GM10248 (cell line): ENCODE measurements at regions not wholly inside any gene's neighbourhood (a gene's known extent, or its start where the extent isn't known, plus 50 kb on each side); places are given as distances from the start of the nearest gene placed in this dataset.

Experiments used
- CTCF ChIA-PET: fragments of 300-600 bp; sonication (Branson Sonifier 250); formaldehyde crosslinking; extraction: SDS; loops from one replicate; lab custom pipeline; 2021; ENCODE audit warnings: antibody characterized with exemption; lab: Yijun Ruan, JAX
- POLR2A ChIA-PET: fragments of 350-650 bp; sonication (Branson Sonifier 250); formaldehyde crosslinking; extraction: SDS; loops from one replicate; lab custom pipeline; 2020; ENCODE audit warnings: antibody characterized with exemption; lab: Yijun Ruan, JAX
- DNase-seq: peaks from one replicate; pipeline ENCODE4 v3.0.0; 2012; ENCODE audit errors: extremely low spot score
- TF ChIP-seq, protein P1 (sequence below): IDR thresholded peaks from 2 replicates; pipeline ENCODE4 v1.5.1; 2012; ENCODE audit warnings: mild to moderate bottlenecking, low read depth; ENCODE audit errors: extremely low read depth, missing control alignments, control extremely low read depth

DNA sequence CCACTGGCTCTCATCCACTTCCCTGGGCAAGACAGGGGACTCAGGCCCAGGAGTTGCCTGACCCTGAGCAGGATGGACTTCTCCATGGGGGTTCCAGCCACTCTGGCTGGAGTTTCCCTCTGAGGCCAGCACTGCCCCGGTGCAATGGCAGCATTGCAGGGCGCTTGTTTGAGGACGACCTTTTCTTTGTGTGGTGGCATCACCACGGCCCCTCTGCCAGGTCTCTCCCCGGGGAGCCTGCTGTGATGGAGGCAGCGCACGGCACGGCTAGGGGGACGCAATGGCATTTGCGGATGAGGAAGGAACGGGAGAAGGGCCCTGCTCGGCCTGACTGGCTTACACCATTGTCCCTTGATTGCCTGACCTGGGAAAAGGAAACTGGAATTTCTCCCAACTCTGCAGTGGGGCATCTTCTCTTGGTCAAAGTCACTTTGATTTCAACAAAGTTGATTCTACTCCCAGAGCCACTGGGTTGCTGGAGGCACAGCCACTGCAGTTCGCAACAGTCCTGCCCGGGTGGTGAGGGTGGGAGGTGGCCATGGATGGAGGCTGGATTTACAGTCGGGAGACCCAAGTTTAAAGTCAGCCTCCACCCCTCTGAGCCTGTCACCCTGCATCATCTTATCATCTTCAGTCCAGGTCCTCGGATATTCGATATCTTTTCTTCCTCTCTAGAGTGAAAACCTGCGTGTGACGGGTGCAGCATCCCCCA is 82.9 kb upstream of the ZNF469 start:
- POLR2A ChIA-PET, result no interaction called here
- no peak for DNase-seq
- CTCF ChIA-PET, result no interaction called here
- TF ChIP-seq, protein P1, sequence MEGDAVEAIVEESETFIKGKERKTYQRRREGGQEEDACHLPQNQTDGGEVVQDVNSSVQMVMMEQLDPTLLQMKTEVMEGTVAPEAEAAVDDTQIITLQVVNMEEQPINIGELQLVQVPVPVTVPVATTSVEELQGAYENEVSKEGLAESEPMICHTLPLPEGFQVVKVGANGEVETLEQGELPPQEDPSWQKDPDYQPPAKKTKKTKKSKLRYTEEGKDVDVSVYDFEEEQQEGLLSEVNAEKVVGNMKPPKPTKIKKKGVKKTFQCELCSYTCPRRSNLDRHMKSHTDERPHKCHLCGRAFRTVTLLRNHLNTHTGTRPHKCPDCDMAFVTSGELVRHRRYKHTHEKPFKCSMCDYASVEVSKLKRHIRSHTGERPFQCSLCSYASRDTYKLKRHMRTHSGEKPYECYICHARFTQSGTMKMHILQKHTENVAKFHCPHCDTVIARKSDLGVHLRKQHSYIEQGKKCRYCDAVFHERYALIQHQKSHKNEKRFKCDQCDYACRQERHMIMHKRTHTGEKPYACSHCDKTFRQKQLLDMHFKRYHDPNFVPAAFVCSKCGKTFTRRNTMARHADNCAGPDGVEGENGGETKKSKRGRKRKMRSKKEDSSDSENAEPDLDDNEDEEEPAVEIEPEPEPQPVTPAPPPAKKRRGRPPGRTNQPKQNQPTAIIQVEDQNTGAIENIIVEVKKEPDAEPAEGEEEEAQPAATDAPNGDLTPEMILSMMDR, result no peak

DNA sequence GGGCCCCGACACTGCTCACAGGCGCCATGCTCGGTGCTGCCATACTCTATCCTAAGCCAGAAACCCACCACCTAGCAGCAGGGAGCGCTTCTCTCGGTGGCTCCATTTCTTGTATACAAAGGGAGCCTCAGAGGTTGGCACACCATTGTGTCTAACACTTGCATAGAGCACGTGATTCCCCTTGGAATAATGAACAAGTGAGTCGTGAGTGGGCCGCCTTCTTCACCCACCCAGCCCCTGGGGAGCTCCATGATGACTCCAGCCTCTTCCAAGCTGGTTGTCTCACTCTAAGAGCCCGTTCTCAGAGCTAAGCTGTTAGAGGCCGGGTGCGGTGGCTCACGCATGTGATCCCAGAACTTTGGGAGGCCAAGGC is 82.3 kb upstream of the ZNF469 start:
- DNase-seq, result no peak
- TF ChIP-seq, protein P1, result no peak
- ChIA-PET CTCF (no interaction called here), POLR2A (no interaction called here)

DNA sequence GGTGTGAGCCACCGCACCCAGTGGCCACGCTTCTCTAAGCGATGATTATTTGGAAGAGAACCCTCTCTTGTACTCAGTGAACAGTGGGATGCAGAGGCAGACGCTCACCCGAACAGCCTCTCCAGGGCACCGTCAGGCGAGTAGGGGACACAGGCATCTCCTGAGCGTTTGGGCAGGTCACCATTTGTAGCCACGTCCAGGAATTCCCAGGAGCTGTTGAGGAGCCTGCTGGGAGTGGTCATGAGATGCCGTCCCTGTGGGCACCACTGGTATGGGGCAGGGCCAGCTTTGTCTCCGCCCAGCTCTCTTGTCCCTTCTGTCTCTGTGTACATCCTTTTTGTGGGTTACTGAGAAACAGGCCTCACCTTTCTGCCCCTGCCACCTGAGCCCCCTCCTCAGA is 81.3 kb upstream of the ZNF469 start:
- no peak for DNase-seq
- TF ChIP-seq, protein P1, result no peak
- ChIA-PET CTCF (no interaction called here), POLR2A (no interaction called here)

DNA sequence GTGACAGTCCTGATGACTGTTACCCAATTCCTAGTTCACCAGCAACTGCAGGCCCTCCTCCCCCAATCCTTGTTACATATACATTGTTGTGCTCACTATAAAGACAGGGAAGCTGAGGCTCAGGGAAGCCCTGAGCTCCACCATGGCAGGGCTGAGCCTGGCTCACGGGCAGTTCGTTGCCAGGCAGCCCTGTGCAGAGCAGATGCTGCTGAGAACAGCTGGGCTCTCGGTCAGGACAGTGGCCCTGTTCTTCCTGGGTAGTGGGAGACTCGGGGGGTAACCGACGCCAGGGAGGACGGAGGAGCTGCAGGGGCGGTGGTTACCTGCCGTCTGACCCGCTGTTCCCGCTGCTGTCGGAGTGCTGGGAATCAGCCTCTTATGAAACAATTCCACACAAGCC is 80.9 kb upstream of the ZNF469 start:
- no peak for DNase-seq
- POLR2A ChIA-PET, result no interaction called here
- TF ChIP-seq, protein P1, result no peak
- CTCF ChIA-PET, result no interaction called here

DNA sequence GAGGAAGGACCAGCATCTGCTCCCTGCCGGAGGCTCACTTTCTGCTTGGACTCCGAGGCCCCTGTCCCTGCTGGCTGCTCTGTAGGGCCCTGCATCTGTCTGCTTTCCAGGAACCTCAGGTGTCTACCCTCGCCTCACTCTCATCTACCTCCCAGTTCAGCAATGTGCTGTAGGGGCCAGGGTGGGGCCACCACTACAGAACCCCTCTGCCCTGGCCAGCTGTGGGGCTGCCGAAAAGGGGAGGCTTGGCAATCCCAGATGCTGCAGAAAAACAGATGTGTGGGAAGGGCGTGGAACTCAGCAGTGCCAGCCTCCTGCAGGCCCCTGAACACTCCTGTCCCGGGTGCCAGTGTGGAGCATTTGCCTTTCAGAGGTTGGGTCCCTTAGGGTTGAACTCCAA is 80.1 kb upstream of the ZNF469 start:
- ChIA-PET POLR2A (no interaction called here), CTCF (no interaction called here)
- no peak for DNase-seq
- TF ChIP-seq, protein P1, result no peak

DNA sequence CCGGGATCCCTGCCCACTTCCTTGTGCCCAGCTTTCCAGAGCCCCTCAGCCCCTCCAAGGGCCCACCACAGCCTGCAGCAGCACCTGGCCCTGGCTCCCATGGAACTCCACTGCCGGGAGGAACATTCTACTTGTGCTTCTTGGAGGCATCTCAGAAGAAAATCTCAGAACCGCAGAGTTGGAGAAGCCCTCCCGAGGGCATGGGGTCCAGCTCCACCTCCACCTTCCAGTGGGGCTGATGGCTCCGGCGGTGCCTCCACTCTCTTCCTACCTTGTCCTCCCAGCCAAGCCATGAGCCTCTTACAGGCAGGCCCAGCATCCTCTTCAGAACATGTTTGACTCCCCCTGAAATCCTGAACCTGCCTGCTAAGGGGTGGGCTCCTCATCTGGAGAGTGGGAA is 79.4 kb upstream of the ZNF469 start:
- TF ChIP-seq, protein P1, result no peak
- no peak for DNase-seq
- POLR2A ChIA-PET, result no interaction called here
- CTCF ChIA-PET, result no interaction called here
